Pancreas (tissue), 10 donors: ENCODE measurements at regions not wholly inside any gene's neighbourhood (a gene's known extent, or its start where the extent isn't known, plus 50 kb on each side); places are given as distances from the start of the nearest gene placed in this dataset.

Experiments used
- ATAC-seq, 4 donors: fragments of 200-7000 bp; cut with Tn5 transposase; one replicate each; pipeline versions ENCODE4 v1.8.0 to v1.9.1; 2020; ENCODE audit warnings: mild to moderate bottlenecking in 4 of 4, moderate library complexity in 4 of 4
- DNase-seq, 6 donors: peaks; one replicate each; pipeline ENCODE4 v3.0.0-alpha.2; 2020
- FAIRE-seq: peaks from 2 replicates; lab custom pipeline; 2012; peaks lifted over from hg19 to GRCh38; lab: Jason Lieb, UNC
- H3K27ac ChIP-seq, 4 donors: fragments of 200-600 bp; sonication (generic); 1 replicate in 3 of 4; 2 replicates in 1 of 4; pipeline versions ENCODE4 v1.5.0 to v1.8.0; 2020
- H3K27me3 ChIP-seq, 4 donors: fragments of 200-600 bp; one replicate each; pipeline ENCODE4 v1.8.0; 2021
- H3K36me3 ChIP-seq, 3 donors: fragments of 200-600 bp; sonication (generic) in 1 of 3; one replicate each; pipeline versions ENCODE4 v1.5.0 to v1.8.0; 2020 to 2021
- H3K4me1 ChIP-seq, 3 donors: fragments of 200-600 bp; one replicate each; pipeline ENCODE4 v1.8.0; 2021
- H3K4me3 ChIP-seq, 4 donors: fragments of 200-600 bp; sonication (generic) in 2 of 4; one replicate each; pipeline versions ENCODE4 v1.5.0 to v1.8.0; 2020 to 2021
- H3K9me3 ChIP-seq, 4 donors: fragments of 200-600 bp; one replicate each; pipeline ENCODE4 v1.8.0; 2021
- CTCF ChIP-seq, 4 donors: fragments of 200-600 bp; sonication (generic) in 3 of 4; IDR thresholded peaks; one replicate each; pipeline versions ENCODE4 v1.5.0 to v1.8.0; 2021; ENCODE audit warnings: antibody characterized with exemption in 4 of 4
- WGBS, 2 donors: extraction: QIAGEN DNeasy Blood & Tissue Kit; methylation state at CpG; one replicate each; pipeline ENCODE4 v1.1.7; 2013; 5-methylcytosine and 5-hydroxymethylcytosine counted together
- intact Hi-C, 3 donors: fragments of 100-400 bp; cut with DNase I; formaldehyde crosslinking; loops; one replicate each; pipeline versions ENCODE4 v1.11.1 to v1.14.2; 2022
- donor health status: healthy with polysubstance abuse.
- donor health status: DM: no; HTN: no; CAD: no; lungs with moderate emphysema.
- donor health status: DM: no; HTN: no; CAD: no.
- donor health status: control.
- donor health status: control.
- donor health status: Bipolar disorder and iron deficiency.
- donor health status: DM: yes; HTN: yes; CAD: no.
- donor health status: DM: no; HTN: no; CAD: no.
- donor health status: DM: no; HTN: no; CAD: no.
- donor health status: DM: yes; HTN: yes; CAD: no.

DNA sequence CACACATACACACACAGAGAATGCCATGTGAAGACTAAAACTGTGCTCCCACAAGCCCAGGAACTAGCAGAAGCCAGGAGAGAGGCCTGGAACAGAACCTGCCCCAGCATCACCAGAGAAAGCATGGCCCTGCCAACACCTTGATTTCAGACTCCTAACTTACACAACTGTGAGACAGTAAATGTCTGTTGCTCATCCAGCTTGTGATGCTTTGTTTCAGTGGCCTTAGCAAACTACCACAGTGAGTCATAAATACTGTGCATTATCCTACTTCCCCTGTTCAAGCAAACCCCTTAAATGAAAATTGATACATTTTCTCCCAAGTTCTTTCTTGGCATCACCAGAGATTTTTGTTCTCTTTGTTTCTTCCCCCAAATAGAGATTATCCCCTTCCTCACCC lies 1539.4 kb upstream of the TENM4 start:
- no peak for TF ChIP-seq CTCF (IDR thresholded peaks at IDR 0.05)
- no peaks in the 10 kb centered on the region for H3K27me3 ChIP-seq
- H3K4me1 ChIP-seq = no peaks in the 10 kb centered on the region
- intact Hi-C loops = no loop called here
- H3K36me3 ChIP-seq = no peaks in the 10 kb centered on the region
- no peak overlapping the region for H3K27ac ChIP-seq
- ATAC-seq (no peak), FAIRE-seq (no peak), DNase-seq (no peak)
- H3K9me3 ChIP-seq = no peaks in the 10 kb centered on the region
- no peak overlapping the region for H3K4me3 ChIP-seq

- Histone ChIP-seq H3K4me3 (no peak overlapping the region), H3K27me3 (no peaks in the 10 kb centered on the region), H3K36me3 (no peaks in the 10 kb centered on the region), H3K4me1 (no peaks in the 10 kb centered on the region), H3K9me3 (no peaks in the 10 kb centered on the region), H3K27ac (no peak overlapping the region)
- no peak for DNase-seq
- whole genome bisulfite sequencing, 2 donors = 72 to 89% methylated on average over 2 of the region's 2 CpGs
- no peak for TF ChIP-seq CTCF (IDR thresholded peaks at IDR 0.05)
- intact Hi-C loops = no loop called here
- no peak for FAIRE-seq
- ATAC-seq = no peak
These were observed 1533.0 kb upstream of the TENM4 start for GRCh38 chr11:80973786-80974185.

- no peak for TF ChIP-seq CTCF (IDR thresholded peaks at IDR 0.05)
- FAIRE-seq (no peak), ATAC-seq (no peak), DNase-seq (no peak)
- Histone ChIP-seq H3K4me1 (no peaks in the 10 kb centered on the region), H3K27ac (no peak overlapping the region), H3K9me3 (no peaks in the 10 kb centered on the region), H3K36me3 (no peaks in the 10 kb centered on the region), H3K4me3 (no peak overlapping the region), H3K27me3 (no peaks in the 10 kb centered on the region)
- intact Hi-C loops = no loop called here
These were observed 1529.2 kb upstream of the TENM4 start for GRCh38 chr11:80970037-80970436.

DNA sequence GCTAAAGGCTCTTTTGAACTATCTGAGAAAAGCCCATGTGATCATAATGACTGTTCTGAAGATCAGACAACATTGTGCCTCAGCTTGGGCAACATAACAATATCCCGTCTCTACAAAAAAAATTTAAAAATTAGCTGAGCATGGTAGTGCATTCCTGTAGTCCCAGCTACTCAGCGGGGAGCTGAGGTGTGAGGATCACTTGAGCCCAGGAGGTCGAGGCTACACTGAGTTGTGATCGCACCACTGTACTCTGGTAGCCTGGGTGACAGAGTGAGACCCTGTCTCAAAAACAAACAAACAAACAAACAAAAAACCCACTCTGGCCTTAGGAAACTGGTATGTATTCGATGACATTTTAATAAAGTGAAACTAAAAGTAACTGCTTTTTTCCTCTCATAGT lies 1526.8 kb upstream of the TENM4 start:
- ATAC-seq (no peak), DNase-seq (no peak), FAIRE-seq (no peak)
- Histone ChIP-seq H3K4me3 (no peak overlapping the region), H3K36me3 (no peaks in the 10 kb centered on the region), H3K4me1 (no peaks in the 10 kb centered on the region), H3K9me3 (no peaks in the 10 kb centered on the region), H3K27me3 (no peaks in the 10 kb centered on the region), H3K27ac (no peak overlapping the region)
- intact Hi-C loops = no loop called here
- 64 to 66% methylated on average over 5 of the region's 5 CpGs for WGBS, 2 donors
- no peak for TF ChIP-seq CTCF (IDR thresholded peaks at IDR 0.05)

- 47 to 66% methylated on average over 2 of the region's 2 CpGs for WGBS, 2 donors
- ATAC-seq (no peak), DNase-seq (no peak), FAIRE-seq (no peak)
- H3K36me3 ChIP-seq = no peaks in the 10 kb centered on the region
- no peaks in the 10 kb centered on the region for H3K4me1 ChIP-seq
- no peak overlapping the region for H3K4me3 ChIP-seq
- H3K27me3 ChIP-seq = no peaks in the 10 kb centered on the region
- no peak overlapping the region for H3K27ac ChIP-seq
- no peaks in the 10 kb centered on the region for H3K9me3 ChIP-seq
- TF ChIP-seq CTCF (IDR thresholded peaks at IDR 0.05) = no peak
- intact Hi-C loops = no loop called here
These were observed 1519.7 kb upstream of the TENM4 start for GRCh38 chr11:80960381-80961029.
